ENCODE measurements at regions not wholly inside any gene's neighbourhood (a gene's known extent, or its start where the extent isn't known, plus 50 kb on each side); places are given as distances from the start of the nearest gene placed in this dataset.
"Not testable (repeated sequence)": the region's sequence is repeated elsewhere in the genome, so short reads cannot be mapped to it uniquely, and the experiment has no call there.

DNA sequence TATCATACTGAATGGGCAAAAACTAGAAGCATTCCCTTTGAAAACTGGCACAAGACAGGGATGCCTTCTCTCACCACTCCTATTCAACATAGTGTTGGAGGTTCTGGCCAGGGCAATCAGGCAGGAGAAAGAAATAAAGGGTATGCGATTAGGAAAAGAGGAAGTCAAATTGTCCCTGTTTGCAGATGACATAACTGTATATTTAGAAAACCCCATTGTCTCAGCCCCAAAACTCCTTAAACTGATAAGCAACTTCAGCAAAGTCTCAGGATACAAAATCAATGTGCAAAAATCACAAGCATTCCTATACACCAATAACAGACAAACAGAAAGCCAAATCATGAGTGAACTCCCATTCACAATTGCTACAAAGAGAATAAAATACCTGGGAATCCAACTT is 52.5 kb upstream of the CCDC71L start:
- DNase-seq (ENCODE audit: low read depth): not testable (repeated sequence)

DNA sequence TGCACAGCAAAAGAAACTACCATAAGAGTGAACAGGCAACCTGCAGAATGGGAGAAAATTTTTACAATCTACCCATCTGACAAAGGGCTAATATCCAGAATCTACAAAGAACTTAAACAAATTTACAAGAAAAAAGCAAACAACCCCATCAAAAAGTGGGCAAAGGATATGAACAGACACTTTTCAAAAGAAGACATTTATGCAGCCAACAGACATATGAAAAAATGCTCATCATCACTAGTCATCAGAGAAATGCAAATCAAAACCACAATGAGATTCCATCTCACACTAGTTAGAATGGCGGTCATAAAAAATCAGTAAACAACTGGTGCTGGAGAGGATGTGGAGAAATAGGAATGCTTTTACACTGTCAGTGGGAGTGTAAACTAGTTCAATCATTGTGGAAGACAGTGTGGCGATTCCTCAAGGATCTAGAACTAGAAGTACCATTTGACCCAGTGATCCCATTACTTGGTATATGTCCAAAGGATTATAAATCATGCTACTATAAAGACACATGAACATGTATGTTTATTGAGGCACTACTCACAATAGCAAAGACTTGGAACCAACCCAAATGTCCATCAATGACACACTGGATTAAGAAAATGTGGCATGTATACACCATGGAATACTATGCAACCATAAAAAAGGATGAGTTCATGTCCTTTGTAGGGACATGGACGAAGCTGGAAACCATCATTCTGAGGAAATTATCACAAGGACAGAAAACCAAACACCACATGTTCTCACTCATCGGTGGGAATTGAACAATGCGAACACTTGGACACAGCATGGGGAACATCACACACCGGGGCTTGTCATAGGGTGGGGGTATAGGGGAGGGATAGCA is 53.9 kb upstream of the CCDC71L start:
- peak; percentile 70 for DNase-seq (ENCODE audit: low read depth)

DNA sequence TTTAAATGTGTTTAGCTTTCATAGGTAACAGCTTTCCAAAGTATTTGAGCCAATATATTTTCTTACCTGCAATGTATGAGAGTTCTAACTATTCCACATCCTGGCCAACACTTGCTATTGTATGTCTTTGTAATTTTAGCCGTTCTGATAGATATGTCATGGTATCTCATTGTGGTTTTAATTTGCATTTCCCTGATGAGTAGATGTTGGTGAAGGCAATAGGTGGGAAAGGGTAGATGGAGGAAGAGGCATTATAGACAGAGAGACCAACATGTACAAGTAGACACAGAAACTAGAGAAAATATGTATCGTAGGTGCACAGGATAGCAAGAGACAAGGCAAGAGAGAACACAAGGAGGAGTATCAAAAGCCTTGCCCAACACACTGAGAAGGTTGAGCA is 54.8 kb upstream of the CCDC71L start:
- DNase-seq (ENCODE audit: low read depth): no peak

DNA sequence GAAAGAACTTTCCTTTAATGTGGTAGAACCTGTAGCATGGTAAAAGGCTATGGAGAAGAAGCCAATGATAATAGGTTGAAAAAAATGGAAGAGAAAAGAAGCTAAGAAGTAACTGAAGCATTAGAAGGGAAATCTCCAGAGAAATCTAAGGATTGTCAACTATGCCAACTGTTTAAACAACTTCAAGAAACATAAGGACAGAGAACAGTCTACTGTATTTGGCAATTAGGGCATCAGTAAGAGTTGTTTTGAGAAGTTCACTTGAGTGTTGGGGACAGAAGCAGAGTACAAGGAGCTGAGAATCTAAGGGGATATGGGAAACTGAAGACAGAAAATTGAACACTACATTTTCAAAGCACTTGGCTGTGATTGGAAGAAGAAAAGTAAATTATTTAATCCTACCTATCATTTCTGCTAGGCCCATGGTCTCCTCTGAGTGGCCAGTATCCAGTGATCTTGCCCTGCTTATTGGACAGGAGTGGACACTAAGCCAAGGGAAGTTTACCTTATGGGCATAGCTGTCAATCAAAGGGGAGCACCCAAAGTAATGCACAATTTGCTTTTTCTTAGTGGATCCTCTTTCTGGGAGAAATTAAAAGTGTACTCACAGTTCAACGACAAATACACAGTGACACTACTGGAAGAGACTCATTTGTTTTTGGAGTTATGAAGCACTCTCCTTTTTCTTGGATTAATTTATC is 56.4 kb upstream of the CCDC71L start:
- DNase-seq (ENCODE audit: low read depth): peak; percentile 5

GRCh38 chr7:106717955-106718871 is 57.3 kb upstream of the CCDC71L start:
- peak; percentile 97 for DNase-seq (ENCODE audit: low read depth)

DNA sequence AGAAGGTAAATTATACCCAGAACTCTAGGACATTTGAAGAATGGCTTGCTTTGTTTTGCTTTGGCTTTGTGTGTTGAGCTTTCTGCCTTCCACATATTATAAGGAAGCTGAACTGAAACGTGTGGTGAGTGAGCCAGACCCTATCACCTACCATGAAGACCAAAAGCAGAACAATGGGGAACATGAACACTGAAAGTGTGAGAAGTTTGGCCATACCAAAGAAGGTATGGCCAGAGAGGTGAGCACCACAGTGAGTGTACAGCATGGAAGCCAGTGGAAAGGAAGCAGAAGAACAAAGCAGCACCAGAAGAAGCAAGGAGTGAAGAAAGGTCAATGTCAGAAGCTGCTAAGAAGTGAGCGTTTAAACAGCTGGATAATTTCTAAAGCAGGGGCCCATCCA is 59.7 kb upstream of the CCDC71L start:
- DNase-seq (ENCODE audit: low read depth): no peak

GRCh38 chr7:106721816-106722785 is 61.1 kb upstream of the CCDC71L start:
- DNase-seq (ENCODE audit: low read depth): no peak

DNA sequence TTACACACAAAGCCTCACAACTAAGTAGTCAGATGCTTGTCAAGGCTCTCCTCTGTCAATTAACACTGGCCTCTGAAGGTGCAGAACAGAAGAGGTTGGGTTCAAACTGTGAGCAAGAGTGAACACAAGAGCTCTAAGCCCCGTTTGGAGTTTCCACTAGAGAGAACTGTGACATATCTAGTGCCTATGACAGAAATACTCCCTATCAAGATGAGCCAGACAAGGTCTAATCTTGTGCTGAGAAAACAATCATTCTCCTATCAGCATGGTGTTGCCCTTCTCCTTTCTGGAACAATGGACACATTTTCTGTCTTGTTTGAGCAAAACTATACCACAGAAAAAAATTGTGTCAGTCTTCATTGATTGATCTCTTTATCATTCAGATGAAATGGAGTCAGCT is 62.4 kb upstream of the CCDC71L start:
- no peak for DNase-seq (ENCODE audit: low read depth)

DNA sequence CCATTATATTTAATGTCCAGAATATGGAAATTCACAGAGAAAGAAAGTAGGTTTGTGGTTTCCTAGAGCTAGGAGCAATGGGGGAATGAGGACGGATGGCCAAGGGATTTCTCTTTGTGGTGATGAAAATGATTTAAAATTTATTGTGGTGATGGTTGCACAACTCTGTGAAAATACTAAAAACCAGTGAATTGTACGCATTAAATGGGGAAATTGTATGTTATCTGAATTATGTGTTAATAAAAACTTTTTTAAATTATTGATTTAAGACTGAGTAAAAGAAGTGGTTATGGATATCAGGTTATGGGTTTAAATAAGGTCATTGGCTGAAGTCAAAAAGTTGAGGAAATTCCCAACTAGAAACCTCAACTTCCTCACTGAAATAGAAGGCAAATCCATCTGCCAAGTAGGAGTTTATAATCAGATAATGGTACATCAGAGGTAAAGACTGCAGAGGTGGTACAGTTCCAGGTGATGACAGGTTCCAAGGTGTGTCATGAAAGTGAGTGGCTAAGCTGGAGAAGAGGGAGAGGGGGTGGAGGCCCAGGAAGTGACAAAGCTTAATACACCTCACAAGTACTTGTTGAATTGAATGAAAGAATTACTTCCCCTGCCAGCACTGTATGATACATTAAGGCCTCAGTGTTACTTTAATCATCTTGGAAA is 68.9 kb upstream of the CCDC71L start:
- DNase-seq (ENCODE audit: low read depth): no peak

GRCh38 chr7:106731187-106731586 is 70.2 kb upstream of the CCDC71L start:
- peak; percentile 24 for DNase-seq (ENCODE audit: low read depth)

- peak; percentile 69 for DNase-seq (ENCODE audit: low read depth)
Measured at GRCh38 chr7:106731646-106732444, 70.9 kb upstream of the CCDC71L start.

DNA sequence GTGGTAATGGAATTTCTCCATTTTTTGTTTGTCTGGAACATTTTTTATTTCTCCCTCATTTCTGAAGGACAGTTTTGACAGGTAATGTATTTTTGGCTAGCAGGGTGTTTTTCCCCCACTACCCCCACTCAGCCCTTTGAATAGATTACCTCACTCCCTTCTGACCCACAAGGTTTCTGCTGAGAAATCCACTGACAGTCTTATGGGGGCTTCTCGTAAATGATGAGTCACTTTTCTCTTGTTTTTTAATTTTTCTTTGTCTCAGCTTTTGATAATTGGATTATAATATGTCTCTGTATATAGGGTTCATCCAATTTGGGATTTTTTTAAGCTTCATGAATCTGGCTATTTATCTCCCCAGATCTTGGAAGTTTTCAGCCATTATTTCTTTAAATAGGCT is 74.7 kb upstream of the CCDC71L start:
- DNase-seq (ENCODE audit: low read depth): no peak

DNA sequence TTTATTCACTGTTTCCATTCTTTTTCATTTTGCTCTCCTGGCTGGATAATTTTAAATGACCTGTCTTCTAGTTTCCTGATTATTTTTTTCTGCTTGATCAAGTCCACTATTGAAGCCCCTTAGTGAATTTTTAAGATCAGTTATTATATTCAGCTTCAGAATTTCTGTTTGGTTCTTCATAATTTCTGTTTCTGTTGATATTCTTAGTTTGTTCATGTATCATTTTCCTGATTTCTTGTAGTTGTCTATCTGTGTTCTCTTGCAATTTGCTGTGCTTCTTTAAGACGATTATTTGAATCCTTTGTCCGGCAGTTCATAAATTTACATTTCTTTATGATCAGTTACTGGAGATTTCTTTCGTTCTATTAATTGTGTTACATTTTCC is 75.2 kb upstream of the CCDC71L start:
- no peak for DNase-seq (ENCODE audit: low read depth)

DNA sequence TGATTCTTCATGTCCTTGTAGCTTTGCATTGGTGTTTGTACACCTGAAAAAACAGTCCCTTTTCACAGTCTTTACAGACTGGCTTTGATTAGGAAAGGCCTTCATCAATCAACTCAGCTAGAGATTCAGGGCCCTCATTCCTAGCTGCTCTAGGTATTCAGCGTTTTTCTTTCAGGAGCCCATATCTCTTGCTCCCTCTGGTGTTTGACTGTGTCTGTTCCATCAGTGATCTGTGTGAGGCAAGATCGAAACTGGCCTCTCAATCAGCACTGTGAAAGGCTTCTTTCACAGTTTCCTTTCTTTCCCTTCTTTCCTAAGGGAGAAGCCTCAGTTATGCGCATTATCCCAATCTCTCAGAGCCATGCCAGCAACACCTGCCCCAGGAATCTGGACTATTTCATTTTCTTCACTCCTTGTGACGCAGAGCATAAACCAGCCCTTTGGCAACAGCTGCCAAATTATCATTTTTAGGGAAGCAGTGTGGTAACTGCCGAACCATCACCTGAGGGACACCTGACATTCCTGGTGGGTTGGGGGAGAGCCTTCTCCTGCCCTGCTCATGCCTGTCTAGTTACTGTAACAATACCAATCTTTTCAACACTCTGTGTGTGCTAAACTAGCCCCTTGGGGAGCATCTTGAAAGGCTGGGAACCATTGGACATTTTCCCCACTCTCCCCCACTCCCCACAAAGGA is 75.7 kb upstream of the CCDC71L start:
- DNase-seq (ENCODE audit: low read depth): peak; percentile 84

GRCh38 chr7:106737202-106737562 is 76.2 kb upstream of the CCDC71L start:
- DNase-seq (ENCODE audit: low read depth): peak; percentile 62

DNA sequence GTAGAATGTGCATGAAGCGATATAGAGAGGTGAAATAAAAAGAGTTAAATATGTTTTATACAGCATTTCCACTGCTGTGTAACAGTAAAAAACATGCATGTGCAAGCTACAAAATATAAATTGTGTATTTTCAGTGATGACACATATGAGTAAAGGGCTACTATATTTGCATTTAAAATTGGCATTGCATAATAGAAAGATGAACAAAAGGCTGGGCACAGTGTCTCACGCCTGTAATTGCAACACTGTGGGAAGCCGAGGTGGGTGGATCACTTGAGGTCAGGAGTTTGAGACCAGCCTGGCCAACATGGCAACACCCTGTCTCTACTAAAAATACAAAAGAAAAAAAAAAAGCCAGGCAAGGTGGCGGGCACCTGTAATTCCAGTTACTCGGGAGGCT is 79.8 kb upstream of the CCDC71L start:
- no peak for DNase-seq (ENCODE audit: low read depth)

DNA sequence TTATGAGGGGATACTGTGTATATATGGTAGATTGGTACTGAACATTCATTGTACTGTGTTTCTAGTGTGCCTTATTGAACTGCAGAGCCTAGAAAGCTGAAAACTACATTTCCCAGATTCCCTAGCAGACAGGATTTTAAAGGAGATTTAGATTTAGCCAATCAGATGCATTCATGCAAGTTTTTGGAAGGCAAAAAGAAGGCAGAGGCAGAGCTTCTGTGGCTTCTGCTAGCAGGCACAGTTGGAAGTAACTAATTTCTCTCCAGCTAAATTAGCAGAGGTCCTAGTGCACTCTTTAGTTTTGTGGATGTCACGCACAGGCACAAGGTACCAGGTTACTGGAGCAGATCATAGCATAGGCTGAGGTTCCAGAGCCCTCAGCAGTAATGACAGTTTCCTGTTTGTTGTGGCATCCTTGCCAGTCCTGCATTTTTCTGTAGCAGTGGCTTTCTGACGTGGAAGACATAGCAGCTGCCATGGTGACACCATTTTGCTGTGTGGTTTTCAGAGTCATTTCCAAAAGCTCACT is 83.7 kb upstream of the CCDC71L start:
- DNase-seq (ENCODE audit: low read depth): peak; percentile 27

GRCh38 chr7:106747301-106747700 is 86.3 kb upstream of the CCDC71L start:
- not testable (repeated sequence) for DNase-seq (ENCODE audit: low read depth)

- DNase-seq (ENCODE audit: low read depth): no peak
Measured at GRCh38 chr7:106747804-106748203, 86.8 kb upstream of the CCDC71L start.

Measured in RPMI7951 (cell line).